WI38 (cell line): ENCODE measurements at regions not wholly inside any gene's neighbourhood (a gene's known extent, or its start where the extent isn't known, plus 50 kb on each side); places are given as distances from the start of the nearest gene placed in this dataset.
"Not testable (repeated sequence)": the region's sequence is repeated elsewhere in the genome, so short reads cannot be mapped to it uniquely, and the experiment has no call there.

Source experiments
- H3K4me3 ChIP-seq: 2 replicates; pipeline ENCODE4 v1.5.1; 2011; ENCODE audit warnings: low read depth, mild to moderate bottlenecking, control low read depth, low read length
- TF ChIP-seq, protein P1 (sequence below): IDR thresholded peaks from 2 replicates; pipeline ENCODE4 v1.5.1; 2012; ENCODE audit warnings: low read depth, mild to moderate bottlenecking, control low read depth, low read length

DNA sequence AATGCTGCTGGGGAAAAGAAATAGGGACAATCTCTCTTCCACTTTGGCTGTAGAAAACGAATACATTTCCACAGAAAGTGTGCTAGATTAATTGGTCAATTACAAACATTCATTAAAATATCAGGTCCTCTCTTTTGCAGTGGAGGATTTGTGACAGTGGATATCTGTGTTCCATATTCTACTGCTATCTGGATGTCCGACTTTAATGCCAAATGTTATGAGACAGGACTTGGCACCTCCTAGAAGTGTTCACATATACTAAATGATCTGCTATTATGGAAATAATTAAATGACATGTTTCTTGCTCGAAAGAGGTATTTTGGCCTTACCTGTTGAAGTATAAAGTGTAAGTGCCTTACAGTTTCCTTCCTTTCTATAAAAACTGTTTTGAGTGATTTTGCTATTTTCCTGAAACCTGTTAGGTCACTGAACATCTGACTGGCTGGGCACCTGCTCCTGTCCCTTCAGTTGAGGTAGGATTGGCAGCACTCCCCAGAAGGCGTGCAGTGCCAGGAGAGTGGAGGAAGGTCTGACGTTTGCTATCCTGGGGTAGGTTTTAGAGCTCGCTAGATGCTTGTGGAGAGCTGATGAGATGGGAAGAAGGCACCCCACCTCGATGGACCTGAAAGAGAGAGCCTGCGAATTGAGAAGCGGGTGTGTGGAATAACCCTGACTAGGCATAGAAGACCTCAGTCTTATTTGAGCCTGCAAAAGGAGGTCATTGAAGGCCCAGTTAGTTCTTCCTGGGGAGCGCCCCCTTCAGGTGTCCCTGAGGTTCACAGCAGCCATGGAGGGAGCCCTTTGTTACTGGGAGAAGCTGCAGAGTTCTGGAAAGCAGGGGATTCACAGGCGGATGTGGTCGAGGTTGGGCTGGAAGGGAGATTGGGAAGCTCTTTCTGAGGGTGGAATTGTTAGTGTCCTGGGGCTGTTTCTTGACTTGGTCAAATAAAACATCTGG, 159.4 kb upstream of the ZNF267 start:
- peak overlapping the region; percentile 95 for H3K4me3 ChIP-seq
- TF ChIP-seq, protein P1, sequence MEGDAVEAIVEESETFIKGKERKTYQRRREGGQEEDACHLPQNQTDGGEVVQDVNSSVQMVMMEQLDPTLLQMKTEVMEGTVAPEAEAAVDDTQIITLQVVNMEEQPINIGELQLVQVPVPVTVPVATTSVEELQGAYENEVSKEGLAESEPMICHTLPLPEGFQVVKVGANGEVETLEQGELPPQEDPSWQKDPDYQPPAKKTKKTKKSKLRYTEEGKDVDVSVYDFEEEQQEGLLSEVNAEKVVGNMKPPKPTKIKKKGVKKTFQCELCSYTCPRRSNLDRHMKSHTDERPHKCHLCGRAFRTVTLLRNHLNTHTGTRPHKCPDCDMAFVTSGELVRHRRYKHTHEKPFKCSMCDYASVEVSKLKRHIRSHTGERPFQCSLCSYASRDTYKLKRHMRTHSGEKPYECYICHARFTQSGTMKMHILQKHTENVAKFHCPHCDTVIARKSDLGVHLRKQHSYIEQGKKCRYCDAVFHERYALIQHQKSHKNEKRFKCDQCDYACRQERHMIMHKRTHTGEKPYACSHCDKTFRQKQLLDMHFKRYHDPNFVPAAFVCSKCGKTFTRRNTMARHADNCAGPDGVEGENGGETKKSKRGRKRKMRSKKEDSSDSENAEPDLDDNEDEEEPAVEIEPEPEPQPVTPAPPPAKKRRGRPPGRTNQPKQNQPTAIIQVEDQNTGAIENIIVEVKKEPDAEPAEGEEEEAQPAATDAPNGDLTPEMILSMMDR, result 0 out of 2 replicates have a peak, but pooled peaks have one; percentile 16

DNA sequence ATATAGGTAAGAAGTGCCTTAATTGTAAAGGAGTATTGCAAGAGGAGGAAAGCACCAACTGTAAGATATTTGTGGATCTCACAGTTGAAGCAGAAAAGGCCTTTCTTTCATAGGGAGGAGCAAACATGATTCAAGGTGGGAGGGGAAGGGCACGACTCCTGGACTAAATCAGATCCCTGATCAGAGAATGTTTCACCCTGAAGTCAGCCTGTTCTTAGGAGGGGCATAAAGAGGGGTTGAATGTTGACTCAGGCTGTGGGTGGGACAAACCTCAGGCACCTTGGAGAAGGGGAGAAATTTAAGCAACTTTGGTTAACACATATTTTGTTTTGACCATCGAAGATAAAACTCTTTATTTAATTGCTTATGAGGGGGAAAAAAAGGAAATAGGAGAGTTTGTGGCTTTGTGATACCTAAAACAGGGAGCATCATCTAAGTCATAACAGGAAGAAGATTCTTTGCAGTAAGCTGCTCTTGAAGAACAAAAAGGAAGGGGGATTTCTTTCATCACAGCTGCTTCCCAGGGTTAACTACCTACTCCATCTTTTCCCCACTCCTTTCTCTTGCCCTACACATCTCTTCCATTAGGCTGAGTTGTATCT, 158.6 kb upstream of the ZNF267 start:
- H3K4me3 ChIP-seq, result no peak overlapping the region; the same call in 1 of the 2 replicates
- TF ChIP-seq, protein P1, result no peak

DNA sequence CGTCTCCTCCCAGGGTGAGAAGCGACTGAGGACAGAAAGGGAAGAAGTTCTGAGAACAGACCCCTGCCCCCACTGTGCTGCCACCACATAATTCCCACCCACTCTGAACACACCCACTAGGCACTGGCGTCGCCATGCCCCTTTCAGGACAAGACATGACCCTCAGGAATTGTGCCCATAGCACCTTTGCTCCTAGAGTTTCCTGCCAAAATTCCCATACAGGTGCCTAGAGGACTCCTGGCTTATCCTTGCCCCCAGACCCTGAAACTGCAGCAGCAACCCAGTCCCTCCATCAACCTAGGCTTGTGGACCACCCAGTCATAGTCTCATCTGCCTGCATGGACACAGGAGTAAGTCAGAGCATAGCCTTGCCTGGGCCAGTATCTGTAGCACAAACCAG, 157.7 kb upstream of the ZNF267 start:
- H3K4me3 ChIP-seq, result no peak overlapping the region
- TF ChIP-seq, protein P1, result no peak

DNA sequence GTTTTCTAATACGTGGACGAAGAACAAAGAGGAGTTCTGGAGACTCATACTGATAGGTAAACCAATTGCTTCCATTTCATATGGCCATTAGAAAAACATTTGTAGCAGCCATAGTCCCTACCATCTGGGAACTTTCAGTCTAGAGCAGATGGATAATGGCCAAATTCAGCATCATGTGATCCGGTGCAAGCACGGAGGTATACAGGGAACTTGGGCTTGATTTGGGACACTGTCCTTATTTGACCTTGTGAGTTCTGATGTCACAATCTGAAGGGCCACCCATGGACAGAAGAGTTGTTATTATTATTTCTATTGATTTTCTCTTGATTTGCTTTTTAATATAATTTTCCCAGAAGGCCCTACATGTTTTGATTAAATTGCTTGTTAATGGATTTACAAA, 154.6 kb upstream of the ZNF267 start:
- TF ChIP-seq, protein P1, result no peak
- H3K4me3 ChIP-seq, result no peak overlapping the region

DNA sequence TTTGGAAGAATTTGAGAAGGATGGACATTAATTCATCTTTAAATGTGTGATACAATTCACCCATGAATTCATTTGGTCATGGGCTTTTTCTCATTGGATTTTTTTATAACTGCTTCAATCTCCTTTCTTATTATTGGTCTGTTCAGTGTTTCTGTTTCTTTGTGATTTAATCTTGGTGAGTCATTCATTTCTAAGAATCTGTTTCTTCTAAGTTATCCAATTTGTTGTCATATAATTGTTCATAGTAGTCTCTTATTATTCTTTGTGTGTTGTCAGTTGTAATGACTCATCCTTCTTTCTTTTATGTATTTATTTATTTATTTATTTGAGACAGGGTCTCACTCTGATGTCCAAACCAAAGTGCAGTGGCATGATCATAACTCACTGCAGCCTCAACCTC, 146.1 kb upstream of the ZNF267 start:
- TF ChIP-seq, protein P1, result no peak
- H3K4me3 ChIP-seq, result no peak overlapping the region

DNA sequence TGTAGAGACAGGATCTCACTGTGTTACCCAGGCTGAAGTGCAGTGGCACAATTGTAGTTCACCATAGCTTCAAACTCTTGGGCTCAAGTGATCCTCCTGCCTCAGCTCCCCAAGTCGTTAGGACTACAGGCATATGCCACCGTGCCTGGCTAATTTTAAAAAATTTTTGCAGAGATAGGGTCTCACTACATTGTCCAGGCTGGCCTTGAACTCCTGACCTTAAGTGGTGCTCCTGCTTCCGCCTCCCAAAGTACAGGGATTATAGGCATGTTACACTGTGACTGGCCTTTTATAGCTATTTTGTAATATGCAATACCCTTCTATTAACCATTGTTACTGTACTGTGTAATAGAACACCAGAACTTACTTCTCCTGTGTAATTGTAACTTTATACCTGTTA, 139.3 kb upstream of the ZNF267 start:
- H3K4me3 ChIP-seq, result no peak overlapping the region
- TF ChIP-seq, protein P1, result no peak

DNA sequence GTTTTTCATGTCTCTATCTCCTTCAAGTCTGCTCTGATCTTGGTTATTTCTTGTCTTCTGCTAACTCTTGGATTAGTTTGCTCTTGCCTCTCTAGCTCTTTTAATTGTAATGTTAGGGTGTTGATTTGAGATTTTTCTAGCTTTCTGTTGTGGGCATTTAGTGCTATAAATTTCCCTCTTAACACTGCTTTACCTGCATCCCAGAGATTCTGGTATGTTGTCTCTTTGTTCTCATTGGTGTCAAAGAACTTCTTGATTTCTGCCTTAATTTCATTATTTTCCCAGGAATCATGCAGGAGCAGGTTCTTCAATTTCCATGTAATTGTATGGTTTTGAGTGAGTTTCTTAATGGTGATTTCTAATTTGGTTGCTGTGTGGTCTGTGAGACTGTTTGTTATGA, 128.5 kb upstream of the ZNF267 start:
- not testable (repeated sequence) for H3K4me3 ChIP-seq
